Stimulated activated CD4-positive, alpha-beta T cell treated with anti-CD3 and anti-CD28 coated beads, Interleukin-4, amount 100 ng/mL, for 4 hours (primary cell): ENCODE measurements at regions not wholly inside any gene's neighbourhood (a gene's known extent, or its start where the extent isn't known, plus 50 kb on each side); places are given as distances from the start of the nearest gene placed in this dataset.

Source experiments
- DNase-seq, 2 experiments: peaks; one replicate each; pipeline ENCODE4 v3.0.0-alpha.2; 2020

DNA sequence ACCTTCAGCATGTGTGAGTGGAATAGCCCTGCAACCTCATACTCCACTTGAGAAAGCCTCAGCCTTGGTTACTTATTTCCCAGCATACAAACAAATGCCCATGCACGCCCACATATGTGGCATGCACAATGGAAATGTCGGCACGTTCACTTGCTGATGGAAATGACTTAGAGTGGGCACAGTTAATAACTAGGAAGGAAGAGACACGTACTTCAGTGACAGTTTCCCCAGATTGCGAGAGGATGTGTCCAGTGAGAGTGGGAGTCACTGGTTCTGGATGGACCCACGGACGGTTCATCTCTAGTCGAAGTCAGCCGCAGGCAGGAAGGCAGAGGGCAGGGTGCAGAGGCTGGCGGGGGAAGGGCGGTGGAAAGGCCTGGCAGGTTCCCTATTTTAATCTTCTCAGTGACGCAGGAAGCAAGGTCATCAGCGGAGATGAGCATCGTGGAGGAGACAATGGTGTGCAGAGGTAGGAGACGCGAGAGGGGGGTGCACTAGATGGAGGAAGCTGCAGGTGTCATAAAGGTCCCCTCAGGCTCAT lies 350.7 kb upstream of the MYT1L start:
- DNase-seq = no peak

DNA sequence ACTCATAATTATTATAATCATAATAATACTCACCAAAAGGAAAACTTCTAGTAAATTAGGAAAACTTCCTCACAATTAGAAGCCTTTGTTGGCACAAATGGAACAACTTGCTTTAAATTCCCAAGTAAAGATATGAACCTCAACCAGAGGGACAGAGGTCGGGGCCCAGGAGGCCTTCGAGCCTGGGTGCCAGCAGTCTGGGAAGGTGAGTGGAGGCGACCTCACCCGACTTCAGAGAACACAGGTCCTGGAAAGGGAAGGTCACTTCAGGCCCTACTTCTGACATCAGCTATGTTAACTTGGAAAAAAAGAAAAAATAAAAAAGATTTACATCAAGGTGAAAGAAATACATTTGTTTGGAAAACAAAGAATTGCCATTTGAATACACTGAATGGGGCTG lies 350.0 kb upstream of the MYT1L start:
- no peak for DNase-seq

DNA sequence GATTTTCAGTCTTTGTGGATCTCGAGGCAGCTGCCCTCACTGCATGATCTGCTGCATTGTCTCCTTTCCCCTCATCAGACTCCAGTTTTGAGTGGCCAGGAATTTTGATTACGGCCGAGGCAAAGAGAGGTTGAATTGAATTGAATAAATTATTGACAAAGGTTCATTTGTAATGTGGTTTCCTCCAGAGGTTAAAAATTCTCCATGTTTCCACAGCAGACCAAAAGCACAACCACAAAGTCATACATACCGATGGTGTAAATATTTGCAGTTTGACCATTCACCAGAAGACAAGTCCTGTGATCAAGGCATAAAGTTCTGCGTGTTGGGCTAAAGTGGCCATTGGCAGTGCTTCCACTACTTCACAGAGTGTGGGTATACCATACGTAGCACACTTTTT lies 343.8 kb upstream of the MYT1L start:
- DNase-seq = no peak

DNA sequence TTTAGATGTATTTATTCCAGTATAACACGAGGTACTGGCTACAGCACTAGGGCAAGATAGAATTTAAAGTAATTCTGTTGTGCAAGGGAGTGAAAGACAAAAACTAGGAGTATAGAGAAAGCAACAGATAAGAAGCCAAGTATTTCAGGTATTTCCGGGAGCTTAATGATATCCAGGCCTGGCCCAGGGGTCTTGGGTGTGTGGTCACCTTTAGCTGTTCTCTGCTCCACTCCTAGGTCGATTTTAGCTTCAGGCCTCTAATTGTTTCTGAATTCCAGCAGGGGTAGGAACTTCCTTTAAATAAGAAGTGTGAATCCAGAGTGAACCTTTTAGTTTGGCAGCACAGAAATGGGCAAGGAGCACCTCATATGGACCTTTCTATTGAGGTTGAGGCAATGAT lies 342.3 kb upstream of the MYT1L start:
- no peak for DNase-seq

DNA sequence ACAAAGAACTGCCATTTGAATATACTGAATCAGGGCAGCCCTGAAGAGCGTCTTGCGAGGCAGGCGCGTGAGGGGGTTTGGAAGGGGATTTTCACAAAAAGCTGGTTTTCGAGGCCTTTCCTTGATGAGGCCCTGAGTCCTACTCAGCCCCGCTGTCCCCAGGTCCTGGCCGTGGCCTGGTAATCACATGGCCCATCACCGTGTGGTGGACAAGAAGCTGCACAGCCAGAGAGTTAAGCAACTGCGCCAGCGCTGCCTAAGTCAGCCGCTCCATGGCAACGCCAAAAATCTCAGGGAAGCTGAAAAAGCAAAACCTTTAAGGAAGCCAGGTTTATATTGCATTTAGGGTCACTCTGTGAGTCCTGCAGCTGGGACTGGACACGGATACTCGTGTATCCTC lies 341.2 kb upstream of the MYT1L start:
- DNase-seq = no peak

DNA sequence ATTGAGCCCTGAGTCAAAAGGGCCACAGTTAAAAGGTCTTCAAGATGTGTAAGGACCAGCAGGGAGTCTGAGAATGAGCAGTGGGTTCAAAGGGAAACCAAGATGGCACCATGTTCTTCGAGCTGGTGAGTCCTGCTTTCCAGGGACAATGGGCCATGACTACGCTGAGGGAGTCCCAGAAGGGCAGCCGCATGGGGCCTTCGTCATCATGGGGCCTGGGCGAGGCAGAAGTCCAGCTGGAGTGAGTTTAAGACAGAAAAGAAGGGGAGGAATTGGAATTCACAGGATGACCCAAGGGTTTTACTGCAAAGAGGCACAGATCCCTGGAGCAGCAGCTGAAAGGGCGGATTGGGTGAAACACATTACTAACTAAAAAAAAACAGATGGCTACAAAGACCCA lies 340.8 kb upstream of the MYT1L start:
- no peak for DNase-seq

DNA sequence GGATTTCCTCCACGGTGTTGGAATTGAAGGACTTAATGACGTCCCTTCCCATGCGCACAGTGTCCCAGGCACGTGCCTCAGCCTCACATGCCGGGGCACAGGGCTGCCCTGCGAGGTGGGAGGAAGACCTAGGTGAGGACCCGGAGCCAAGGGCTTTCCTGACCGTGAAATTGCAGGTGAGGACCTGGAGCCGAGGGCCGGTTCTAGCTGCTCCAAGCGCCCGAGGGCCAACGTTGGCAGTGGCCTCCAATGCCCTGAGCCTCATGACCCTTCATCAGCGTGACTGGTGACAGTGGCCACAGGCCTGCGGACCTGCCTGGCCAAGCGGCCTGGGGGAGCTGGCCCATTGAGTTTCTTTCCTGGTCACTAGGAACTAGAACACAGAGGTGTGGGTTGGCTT lies 338.2 kb upstream of the MYT1L start:
- DNase-seq = no peak

DNA sequence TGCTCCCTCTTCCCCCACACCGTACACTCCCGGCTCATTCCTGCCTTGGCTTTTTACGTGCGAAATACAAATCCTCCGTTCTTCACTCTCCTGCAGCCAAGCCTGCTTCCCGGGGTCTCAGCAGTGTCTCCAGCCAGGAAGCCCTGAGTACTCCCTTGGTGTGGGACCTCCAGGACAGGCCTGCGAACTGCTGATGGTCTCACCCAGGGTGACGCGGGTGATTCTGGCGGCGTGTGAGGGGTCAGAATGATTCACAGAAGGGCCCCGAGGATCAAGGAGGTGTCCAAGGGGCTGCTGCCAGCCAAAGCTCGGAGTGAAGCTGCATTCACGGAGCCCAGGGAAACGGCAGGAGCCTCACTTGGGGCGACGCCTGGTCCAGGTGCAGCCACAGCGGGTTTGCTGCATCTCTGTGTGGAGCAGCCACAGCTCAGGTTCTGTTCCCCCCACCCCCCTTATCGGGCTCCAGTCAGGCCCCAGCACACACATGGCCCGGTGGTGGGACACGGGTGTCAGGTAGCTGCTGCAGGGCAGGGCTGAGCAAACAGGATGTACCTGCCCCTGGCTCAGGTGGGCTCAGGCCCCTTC lies 337.7 kb upstream of the MYT1L start:
- no peak for DNase-seq

DNA sequence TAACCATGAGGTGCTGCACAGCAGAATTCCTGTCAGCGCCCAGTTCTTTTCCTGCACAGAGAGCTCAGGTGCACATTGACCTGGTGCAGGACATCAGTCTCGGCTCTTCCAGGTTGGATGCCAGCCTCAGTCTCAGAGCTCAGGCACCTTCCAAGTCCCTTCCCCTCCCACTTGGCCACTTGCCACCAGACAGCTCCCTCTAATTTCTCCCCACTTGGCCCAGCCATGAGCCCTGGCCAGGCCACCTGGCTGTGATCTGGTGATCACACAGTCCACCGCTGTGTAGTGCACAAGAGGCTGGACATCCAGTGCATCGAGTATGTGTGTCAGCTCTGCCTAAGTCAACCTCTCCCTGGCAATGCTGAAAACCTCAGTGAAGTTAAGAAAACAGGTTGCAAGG lies 336.6 kb upstream of the MYT1L start:
- no peak for DNase-seq

DNA sequence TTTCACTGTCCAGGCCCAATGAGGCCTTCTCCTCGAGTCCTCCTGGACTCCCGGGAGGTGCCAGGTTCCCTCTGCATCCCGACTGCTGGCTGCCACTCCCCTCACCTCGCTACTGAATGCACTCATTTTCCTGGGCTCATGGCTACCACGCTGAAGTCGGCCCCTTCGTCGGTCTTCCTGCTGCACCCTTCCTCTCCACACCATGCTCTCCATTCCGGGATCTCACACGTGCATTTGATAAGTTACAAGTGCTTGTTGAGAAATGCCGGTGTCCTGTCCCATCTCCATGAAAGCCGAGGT lies 334.7 kb upstream of the MYT1L start:
- no peak for DNase-seq

DNA sequence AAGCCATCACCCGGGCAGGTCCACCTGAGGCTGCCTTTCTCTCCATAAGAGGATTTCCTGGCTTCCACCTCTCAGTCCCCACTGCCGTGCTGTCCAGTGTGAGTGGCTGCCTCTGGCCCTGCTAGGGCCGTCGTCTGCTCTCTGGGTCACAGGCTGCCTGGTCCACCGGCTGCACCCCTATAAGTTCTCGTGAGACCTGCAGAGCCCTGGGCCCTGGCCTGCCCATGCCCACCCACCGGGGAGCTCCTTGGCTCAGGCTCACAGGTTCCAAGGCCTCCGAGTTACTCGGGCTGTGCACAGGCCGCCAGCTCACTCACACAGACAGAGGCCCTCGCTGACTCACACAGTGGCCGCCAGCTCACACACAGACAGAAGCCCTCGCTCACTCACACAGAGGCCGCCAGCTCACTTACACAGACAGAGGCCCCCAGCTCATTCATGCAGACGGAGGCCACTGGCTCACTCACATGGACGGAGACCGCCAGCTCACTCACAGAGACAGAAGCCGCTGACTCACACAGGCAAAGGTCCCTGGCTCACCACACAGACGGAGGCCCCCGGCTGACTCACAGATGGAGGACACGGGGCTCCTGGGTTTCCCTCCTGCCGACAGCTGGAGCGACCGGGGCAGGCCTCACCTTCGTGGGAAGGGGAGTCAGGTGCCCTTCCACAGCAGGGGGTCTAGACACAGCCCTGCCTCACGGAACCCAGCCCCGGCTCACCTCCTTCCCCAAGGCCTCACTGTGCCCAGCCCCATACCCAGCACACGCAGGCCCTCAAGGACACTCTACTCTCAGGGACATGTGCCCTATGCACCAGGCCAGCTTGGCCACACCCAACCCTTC lies 334.1 kb upstream of the MYT1L start:
- DNase-seq = no peak

DNA sequence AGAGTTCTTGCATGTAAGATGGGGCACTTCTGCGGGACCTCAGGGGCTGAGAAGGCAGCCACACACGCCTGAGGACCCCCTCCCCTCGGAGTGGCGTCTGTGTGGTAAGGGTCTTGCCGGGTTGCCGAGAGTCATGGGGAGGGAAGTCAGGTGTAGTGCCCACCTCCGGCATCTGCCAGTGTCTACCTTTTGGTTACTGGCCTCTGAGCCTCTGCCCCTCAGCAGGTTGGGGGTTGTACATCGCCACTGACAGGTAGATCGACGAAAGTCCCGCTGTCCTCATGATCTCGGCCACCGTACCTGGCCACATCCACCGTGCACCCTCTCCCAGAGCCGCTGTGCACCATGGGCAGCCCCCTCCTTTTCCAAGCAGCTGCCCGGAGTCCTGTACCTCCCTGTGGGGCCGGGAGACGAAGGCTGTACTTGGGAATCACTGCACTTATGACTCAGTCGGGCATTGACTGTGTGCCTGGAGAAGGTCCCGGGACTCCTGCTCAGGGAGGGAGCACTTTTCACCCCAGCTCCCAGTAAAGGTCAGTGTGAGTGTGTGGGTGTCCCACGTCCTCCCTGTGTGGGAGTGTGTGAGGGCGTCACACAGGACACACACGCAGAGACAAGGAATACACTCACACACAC lies 332.4 kb upstream of the MYT1L start:
- no peak for DNase-seq

DNA sequence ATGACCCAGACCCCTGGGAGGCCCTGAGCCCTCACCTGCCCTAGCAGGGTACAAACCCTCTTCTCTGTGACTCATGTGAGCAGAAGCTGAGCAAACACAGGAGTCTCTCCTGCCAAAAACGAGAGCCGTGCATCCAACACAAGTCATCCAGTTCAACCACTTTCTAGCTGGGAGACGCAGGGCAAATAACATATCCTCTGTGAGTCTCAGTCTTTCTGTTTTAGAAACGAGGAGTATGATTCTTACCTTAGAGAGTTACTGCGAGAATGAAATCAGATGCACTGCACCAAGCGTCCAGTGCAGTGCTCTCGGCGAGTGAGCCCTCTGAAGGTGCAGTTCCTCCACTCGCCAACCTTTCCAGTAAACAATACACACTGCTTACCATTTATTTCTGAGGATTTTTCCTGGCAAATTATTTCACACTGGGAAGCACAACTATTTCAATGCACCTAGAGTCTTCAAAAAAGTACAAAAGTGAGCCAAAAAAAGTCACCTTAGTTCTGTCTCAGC lies 331.8 kb upstream of the MYT1L start:
- DNase-seq = no peak

DNA sequence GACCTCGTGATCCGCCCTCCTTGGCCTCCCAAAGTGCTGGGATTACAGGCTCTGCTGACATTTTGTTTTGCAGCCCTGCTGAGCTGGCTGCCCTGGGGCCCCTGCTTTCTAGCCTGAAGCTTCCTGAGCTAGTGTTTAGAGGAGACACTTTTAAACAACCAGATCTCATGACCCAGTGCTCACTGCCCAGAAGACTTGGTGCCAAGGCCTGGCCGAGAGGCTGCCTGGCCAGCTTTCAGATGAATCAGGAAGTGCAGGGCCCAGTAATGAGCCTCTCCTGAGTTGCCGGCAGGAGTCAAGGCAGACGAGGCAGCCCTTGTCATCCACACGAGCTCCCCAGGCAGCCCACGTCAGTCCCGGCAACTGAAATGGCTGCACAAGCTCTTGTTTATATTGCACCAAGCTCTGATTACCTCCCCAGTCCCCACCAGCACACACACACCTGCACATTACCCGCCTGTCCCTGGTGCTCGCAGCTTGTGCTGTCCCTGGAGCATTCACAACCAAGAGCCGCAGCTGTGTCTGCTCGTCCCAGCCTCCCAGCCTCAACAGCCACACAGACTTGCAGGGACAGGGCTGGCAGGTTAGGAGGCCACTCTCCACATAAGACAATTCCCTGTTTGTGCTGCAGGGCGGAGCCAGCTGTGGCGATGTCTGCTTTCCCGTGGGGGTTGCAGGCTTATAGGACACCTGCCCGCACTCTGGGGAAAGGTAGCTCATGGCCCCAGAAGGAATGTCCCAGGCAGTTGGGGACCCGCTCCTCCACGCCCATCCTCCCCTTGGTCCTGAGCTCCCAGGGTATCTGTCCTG lies 331.2 kb upstream of the MYT1L start:
- no peak for DNase-seq

DNA sequence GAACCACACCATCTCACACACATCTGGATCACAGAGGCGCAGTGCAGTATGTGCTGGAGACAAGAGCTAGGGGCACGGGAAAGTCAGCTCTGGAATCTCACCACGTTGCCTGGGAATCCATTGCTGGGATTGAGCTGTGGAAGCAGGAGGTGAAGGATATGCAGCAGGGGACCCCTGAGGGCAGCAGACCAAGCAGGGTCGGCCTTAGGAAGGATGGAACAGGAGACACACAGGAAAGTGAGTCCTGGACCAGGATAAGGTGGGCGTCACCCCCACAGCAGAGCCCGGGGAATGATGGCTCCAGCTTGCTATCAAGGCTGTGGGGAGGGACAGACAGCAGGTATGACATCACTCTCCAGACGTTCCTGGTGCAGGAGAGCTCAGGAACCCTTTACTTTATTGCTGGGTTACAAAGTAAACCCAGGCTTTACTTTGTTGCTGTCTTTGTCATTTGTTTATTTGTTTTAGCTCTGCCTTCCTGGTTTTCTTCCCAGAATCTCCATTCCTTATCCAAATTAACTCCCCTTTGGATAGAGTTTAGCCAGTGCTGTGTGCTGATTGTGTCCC lies 329.8 kb upstream of the MYT1L start:
- no peak for DNase-seq

DNA sequence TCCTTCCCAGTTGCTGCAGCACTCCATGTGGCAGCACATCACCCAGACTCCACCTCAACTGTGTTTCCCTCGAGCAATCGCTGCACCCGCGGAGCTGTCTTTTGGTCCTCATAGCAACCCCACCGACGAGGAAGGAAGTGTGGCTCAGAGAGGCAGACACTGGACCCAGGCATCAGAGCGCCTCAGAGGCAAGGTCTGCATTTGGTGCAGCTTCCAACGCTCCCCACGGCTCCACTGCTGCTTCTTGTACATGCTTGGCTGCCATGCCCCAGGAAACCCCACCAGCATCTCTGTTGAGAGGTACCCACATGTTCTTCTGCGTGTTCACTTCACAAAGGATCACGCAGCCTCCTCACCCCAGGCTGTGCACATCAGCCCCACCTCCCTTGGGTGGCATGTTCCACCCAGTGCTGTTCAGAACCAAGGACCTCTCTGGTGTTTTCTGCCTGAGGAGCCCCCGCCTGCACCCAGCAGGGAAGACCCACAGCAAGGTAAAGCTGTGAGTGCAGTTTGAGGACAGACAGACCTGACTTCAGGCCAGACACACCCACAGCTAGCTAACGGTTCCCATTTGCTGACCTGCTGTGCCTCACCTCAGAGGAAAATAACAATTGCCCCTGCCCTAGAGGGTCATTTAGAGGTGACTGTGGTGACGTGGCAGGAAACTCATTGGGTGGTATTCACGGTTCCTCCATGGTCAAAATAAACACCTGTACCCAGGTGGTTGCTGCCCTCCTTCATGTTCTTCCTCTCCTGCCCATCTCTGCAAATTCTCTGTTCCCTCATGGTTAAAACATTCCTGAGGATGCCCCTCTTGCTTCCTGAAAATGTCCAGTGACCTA lies 326.3 kb upstream of the MYT1L start:
- no peak for DNase-seq

DNA sequence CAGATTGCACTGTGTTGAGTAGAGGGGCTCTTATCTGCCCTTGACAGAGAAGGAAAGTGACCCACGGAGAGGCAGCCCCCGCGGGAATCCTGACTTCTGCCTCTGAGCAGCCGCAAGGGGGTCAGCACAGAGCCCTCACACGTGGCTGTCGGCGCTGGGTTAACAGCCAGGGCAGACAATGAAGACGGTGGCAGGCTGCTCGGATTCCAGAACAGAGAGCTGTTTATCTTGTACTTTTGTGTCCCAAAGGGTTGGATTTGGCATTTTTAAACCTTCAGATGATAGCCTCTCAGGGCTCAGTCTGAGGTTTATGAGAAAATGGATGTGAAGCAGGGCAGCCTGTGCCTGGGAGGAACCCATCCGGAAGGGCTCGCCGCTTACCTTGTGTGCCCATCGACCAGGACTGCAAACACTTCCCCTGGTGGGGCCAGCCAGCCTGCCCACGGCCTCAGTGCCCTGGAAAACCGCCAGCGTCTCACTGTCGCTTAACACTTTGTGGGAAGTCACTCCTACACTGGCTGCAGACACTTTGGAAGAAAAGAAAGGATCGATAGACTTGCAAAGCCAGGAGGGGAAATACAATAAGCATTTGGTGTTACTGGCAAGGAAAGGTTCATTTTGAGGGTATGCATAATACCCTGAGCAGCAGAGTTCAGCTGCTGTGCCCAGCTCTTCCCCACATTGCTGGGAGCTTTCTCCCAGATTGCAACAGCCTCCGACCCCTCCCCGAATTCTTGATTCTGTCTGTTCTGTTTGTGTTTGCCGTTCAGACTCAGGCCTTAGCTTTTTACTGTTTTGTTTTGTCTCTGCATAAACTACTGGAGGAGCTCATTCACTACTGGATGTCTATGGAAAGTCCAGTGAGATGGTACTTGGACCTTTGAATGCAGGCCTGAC lies 325.3 kb upstream of the MYT1L start:
- no peak for DNase-seq

DNA sequence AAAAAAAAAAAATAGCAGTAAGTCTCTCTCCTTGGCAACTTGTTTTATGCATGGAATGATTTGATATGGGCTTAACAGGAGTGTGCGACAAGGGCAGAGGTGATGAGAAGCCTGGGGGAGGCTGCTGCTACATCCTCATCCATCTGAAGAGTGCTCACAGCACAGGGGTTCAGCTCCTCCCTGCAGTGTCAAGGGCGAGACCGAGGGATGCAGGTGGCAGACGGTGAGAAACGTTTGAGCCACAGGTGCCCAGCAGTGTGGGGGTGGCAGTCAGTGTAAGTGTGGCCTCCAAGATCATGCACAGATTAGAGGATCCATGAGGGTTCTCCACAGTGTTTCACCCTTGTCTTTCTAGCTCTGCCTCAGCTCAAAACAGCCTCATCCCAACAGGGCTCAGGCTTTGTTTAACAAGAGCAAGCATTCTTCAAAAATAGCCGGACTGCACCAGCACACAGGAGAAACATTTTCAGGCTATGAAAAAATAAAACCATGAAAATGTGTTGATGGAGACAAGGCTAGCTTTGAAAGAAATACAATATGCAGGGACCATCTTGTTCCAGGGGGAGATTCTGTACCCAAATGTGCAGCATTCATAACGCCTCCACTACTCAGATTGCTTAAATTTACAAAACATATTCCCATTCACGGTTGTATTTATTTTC lies 324.5 kb upstream of the MYT1L start:
- no peak for DNase-seq

DNA sequence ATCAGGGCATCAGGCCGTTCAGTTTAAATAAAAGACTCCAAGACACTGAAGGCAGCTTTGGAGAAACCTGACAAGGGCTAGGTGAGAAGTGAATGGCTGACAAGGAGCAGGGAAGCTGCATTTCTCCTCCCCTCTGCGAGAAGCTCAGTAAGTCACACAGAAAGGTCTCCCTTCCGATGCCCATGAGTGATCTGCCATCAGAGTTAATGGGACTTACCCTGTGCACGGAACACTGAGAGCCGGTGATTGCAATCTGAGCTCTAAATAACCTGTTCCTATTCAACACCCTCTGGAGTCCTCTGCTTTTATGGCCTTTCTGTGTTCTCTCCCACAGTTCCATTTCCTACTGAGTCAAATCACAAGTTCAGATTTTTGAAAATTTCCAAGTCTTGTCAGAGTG lies 322.2 kb upstream of the MYT1L start:
- no peak for DNase-seq
